WTC11 (cell line): ENCODE measurements at regions not wholly inside any gene's neighbourhood (a gene's known extent, or its start where the extent isn't known, plus 50 kb on each side); places are given as distances from the start of the nearest gene placed in this dataset.

Source experiments
- ATAC-seq: fragments of 200-7000 bp; cut with Tn5 transposase; 2 replicates; pipeline ENCODE4 v1.10.0; 2021; ENCODE audit warnings: mild to moderate bottlenecking, moderate library complexity
- CTCF ChIA-PET: fragments of 300-600 bp; sonication (Branson Sonifier 250); formaldehyde crosslinking; loops from one replicate; lab custom pipeline; 2021; ENCODE audit warnings: antibody characterized with exemption; lab: Charles Lee
- POLR2A ChIA-PET: fragments of 350-600 bp; sonication (Branson Sonifier 250); formaldehyde crosslinking; loops from one replicate; lab custom pipeline; 2021; ENCODE audit warnings: antibody characterized with exemption; lab: Charles Lee
- DNase-seq: peaks from one replicate; pipeline ENCODE4 v3.0.0; 2021; ENCODE audit warnings: low spot score
- H3K27ac Mint-ChIP-seq: 2 replicates; pipeline ENCODE4 v1.8.0; 2021; ENCODE audit warnings: mixed read lengths
- H3K27me3 Mint-ChIP-seq: 2 replicates; pipeline ENCODE4 v1.8.0; 2021; ENCODE audit warnings: low read depth, mild to moderate bottlenecking, moderate library complexity, mixed read lengths
- H3K36me3 Mint-ChIP-seq: 2 replicates; pipeline ENCODE4 v1.8.0; 2021; ENCODE audit warnings: mixed read lengths
- H3K4me1 Mint-ChIP-seq: 2 replicates; pipeline ENCODE4 v1.8.0; 2022; ENCODE audit warnings: mixed read lengths
- H3K4me3 Mint-ChIP-seq: 2 replicates; pipeline ENCODE4 v1.8.0; 2021; ENCODE audit warnings: mild to moderate bottlenecking, moderate library complexity, mixed read lengths
- H3K9me3 Mint-ChIP-seq: 2 replicates; pipeline ENCODE4 v1.8.0; 2021; ENCODE audit warnings: mixed read lengths
- ELF4 ChIP-seq: sonication (generic); formaldehyde crosslinking; IDR thresholded peaks from 2 replicates; pipeline ENCODE4 v1.8.1; 2022; ENCODE audit warnings: low read depth, mild to moderate bottlenecking, moderate library complexity, missing genetic modification reagents
- ETV6 ChIP-seq: sonication (generic); formaldehyde crosslinking; IDR thresholded peaks from 2 replicates; pipeline ENCODE4 v1.8.1; 2022; ENCODE audit warnings: mild to moderate bottlenecking, missing genetic modification reagents
- FOXK1 ChIP-seq: sonication (generic); formaldehyde crosslinking; IDR thresholded peaks from 2 replicates; pipeline ENCODE4 v1.8.0; 2022; ENCODE audit warnings: mild to moderate bottlenecking, moderate library complexity, missing genetic modification reagents
- GTF2I ChIP-seq: fragments of 250-450 bp; sonication (Bioruptor Pico); conservative IDR thresholded peaks from 2 replicates; pipeline ENCODE4 v1.4.0; 2021; ENCODE audit warnings: mild to moderate bottlenecking
- JAZF1 ChIP-seq: fragments of 250-450 bp; sonication (Bioruptor Pico); IDR thresholded peaks from 2 replicates; pipeline ENCODE4 v1.9.0; 2021; ENCODE audit warnings: moderate library complexity, mild to moderate bottlenecking, inconsistent platforms
- JUN ChIP-seq: sonication (generic); formaldehyde crosslinking; IDR thresholded peaks from 2 replicates; pipeline ENCODE4 v1.8.0; 2023; ENCODE audit warnings: mild to moderate bottlenecking, missing genetic modification reagents
- KAT7 ChIP-seq: sonication (generic); formaldehyde crosslinking; IDR thresholded peaks from 2 replicates; pipeline ENCODE4 v1.8.1; 2023; ENCODE audit warnings: missing genetic modification reagents, mild to moderate bottlenecking, borderline replicate concordance
- MYBL2 ChIP-seq: sonication (generic); formaldehyde crosslinking; IDR thresholded peaks from 2 replicates; pipeline ENCODE4 v1.8.1; 2023; ENCODE audit warnings: mild to moderate bottlenecking, moderate library complexity, missing genetic modification reagents
- NFE2L1 ChIP-seq: sonication (generic); formaldehyde crosslinking; IDR thresholded peaks from 2 replicates; pipeline ENCODE4 v1.8.1; 2023; ENCODE audit warnings: missing genetic modification reagents
- NFYB ChIP-seq: sonication (generic); formaldehyde crosslinking; conservative IDR thresholded peaks from 2 replicates; pipeline ENCODE4 v1.8.0; 2022; ENCODE audit warnings: low read depth, missing genetic modification reagents
- NR2C2 ChIP-seq: sonication (generic); formaldehyde crosslinking; IDR thresholded peaks from 2 replicates; pipeline ENCODE4 v1.8.0; 2022; ENCODE audit warnings: mild to moderate bottlenecking, missing genetic modification reagents
- OVOL2 ChIP-seq: fragments of 250-450 bp; sonication (Bioruptor Pico); IDR thresholded peaks from 2 replicates; pipeline ENCODE4 v1.9.0; 2021; ENCODE audit warnings: mild to moderate bottlenecking, borderline replicate concordance
- RORB ChIP-seq: fragments of 250-450 bp; sonication (Bioruptor Pico); IDR thresholded peaks from 2 replicates; pipeline ENCODE4 v1.9.0; 2021; ENCODE audit warnings: mild to moderate bottlenecking
- SMAD4 ChIP-seq: sonication (generic); formaldehyde crosslinking; IDR thresholded peaks from 2 replicates; pipeline ENCODE4 v1.8.0; 2022; ENCODE audit warnings: mild to moderate bottlenecking, missing genetic modification reagents
- TCF7 ChIP-seq: sonication (generic); formaldehyde crosslinking; IDR thresholded peaks from 2 replicates; pipeline ENCODE4 v1.8.0; 2022; ENCODE audit warnings: mild to moderate bottlenecking, low read depth, missing genetic modification reagents, moderate library complexity
- TP53 ChIP-seq: sonication (generic); formaldehyde crosslinking; IDR thresholded peaks from 2 replicates; pipeline ENCODE4 v1.8.1; 2023; ENCODE audit warnings: mild to moderate bottlenecking, missing genetic modification reagents
- ZBTB21 ChIP-seq: sonication (generic); formaldehyde crosslinking; IDR thresholded peaks from 2 replicates; pipeline ENCODE4 v1.8.1; 2023; ENCODE audit warnings: mild to moderate bottlenecking, missing genetic modification reagents, borderline replicate concordance
- ZNF416 ChIP-seq: fragments of 250-450 bp; sonication (Bioruptor Pico); IDR thresholded peaks from 2 replicates; pipeline ENCODE4 v1.9.0; 2021; ENCODE audit warnings: mild to moderate bottlenecking, inconsistent platforms
- ZNF671 ChIP-seq: fragments of 250-450 bp; sonication (Bioruptor Pico); IDR thresholded peaks from 2 replicates; pipeline ENCODE4 v1.8.0; 2021; ENCODE audit warnings: mild to moderate bottlenecking
- TF ChIP-seq, protein P1 (sequence below): sonication (generic); formaldehyde crosslinking; IDR thresholded peaks from 2 replicates; pipeline ENCODE4 v1.8.0; 2022; ENCODE audit warnings: missing genetic modification reagents
- TF ChIP-seq, protein P2 (sequence below): sonication (generic); formaldehyde crosslinking; IDR thresholded peaks from 2 replicates; pipeline ENCODE4 v1.8.0; 2022; ENCODE audit warnings: mild to moderate bottlenecking, missing genetic modification reagents
- TF ChIP-seq, protein P3 (sequence below): sonication (generic); formaldehyde crosslinking; IDR thresholded peaks from 2 replicates; pipeline ENCODE4 v1.8.0; 2023; ENCODE audit warnings: missing genetic modification reagents, mild to moderate bottlenecking, borderline replicate concordance
- TF ChIP-seq, protein P4 (sequence below): sonication (generic); formaldehyde crosslinking; IDR thresholded peaks from 2 replicates; pipeline ENCODE4 v1.8.1; 2023; ENCODE audit warnings: mild to moderate bottlenecking, missing genetic modification reagents, moderate library complexity
- TF ChIP-seq, protein P5 (sequence below): sonication (generic); formaldehyde crosslinking; IDR thresholded peaks from 2 replicates; pipeline ENCODE4 v1.8.1; 2022; ENCODE audit warnings: low read depth, mild to moderate bottlenecking, moderate library complexity, missing genetic modification reagents, borderline replicate concordance

DNA sequence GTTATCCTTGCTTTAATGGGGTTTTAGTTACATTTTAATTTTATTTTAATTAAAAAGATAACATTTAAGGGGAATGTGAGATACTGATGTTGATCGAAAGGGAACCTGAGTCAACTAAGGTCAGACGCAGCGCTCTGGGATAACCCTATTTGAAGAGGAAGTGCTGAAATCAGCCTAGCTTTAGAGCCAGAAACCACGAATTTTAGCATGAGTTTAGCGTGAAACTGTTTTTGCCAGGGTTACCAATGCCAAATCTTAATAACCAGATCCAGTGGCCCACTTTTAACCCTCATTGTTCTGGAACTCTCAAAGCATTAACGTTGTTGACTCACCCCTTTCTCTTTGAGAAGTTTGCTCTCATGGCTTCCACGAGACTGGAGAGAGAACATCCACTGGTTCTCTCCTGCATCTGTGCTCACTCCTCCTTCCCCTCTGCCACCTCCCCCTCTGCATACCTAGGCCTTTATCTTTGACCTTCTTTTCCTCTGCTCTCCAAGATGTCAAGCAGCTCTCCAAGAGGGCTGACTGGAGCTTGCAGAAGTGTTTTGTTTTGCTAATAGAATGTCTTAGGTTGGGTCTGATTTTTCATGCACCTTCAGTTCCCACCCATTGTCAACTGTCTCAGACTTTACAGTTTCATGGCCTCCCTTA, 198.3 kb upstream of the CELF2 start (continued):
- TF ChIP-seq, protein P1, sequence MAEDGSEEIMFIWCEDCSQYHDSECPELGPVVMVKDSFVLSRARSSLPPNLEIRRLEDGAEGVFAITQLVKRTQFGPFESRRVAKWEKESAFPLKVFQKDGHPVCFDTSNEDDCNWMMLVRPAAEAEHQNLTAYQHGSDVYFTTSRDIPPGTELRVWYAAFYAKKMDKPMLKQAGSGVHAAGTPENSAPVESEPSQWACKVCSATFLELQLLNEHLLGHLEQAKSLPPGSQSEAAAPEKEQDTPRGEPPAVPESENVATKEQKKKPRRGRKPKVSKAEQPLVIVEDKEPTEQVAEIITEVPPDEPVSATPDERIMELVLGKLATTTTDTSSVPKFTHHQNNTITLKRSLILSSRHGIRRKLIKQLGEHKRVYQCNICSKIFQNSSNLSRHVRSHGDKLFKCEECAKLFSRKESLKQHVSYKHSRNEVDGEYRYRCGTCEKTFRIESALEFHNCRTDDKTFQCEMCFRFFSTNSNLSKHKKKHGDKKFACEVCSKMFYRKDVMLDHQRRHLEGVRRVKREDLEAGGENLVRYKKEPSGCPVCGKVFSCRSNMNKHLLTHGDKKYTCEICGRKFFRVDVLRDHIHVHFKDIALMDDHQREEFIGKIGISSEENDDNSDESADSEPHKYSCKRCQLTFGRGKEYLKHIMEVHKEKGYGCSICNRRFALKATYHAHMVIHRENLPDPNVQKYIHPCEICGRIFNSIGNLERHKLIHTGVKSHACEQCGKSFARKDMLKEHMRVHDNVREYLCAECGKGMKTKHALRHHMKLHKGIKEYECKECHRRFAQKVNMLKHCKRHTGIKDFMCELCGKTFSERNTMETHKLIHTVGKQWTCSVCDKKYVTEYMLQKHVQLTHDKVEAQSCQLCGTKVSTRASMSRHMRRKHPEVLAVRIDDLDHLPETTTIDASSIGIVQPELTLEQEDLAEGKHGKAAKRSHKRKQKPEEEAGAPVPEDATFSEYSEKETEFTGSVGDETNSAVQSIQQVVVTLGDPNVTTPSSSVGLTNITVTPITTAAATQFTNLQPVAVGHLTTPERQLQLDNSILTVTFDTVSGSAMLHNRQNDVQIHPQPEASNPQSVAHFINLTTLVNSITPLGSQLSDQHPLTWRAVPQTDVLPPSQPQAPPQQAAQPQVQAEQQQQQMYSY (CRISPR knock-in tag) = no peak
- TF ChIP-seq ELF4 (no peak), RORB (CRISPR knock-in tag) (no peak), NFE2L1 (CRISPR knock-in tag) (no peak), GTF2I (CRISPR knock-in tag) (no peak), TP53 (no peak), JAZF1 (no peak), ETV6 (CRISPR knock-in tag) (no peak)
- TF ChIP-seq, protein P2, sequence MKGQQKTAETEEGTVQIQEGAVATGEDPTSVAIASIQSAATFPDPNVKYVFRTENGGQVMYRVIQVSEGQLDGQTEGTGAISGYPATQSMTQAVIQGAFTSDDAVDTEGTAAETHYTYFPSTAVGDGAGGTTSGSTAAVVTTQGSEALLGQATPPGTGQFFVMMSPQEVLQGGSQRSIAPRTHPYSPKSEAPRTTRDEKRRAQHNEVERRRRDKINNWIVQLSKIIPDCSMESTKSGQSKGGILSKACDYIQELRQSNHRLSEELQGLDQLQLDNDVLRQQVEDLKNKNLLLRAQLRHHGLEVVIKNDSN = no peak

DNA sequence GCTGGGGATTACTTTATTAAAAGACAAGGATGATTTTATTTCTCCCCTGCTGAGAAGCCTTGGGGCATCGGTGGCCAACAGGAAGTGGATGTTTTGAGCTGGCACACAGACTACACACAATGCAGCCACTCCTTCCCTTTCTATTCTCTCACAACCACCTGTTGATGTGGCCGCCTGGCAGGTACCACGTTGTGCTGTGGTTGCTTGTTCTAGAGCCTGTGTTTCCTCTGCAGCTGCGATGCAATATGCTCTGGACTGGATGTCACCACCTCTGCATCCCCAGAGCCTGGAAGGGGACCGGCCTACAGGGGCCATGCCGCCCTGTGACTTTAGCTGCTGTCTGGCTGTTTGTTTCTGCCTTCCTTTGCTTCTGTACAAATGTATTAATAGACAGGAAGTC, 195.7 kb upstream of the CELF2 start:
- ATAC-seq = no peak
- Mint-ChIP-seq H3K4me1 (peaks cover 12% of the 10 kb centered on the region), H3K27ac (no peak overlapping the region), H3K9me3 (peaks cover 25% of the 10 kb centered on the region)
- TF ChIP-seq KAT7 (CRISPR knock-in tag) (no peak), NFYB (CRISPR knock-in tag) (no peak), ZNF671 (CRISPR knock-in tag) (no peak), MYBL2 (CRISPR knock-in tag) (no peak), ZNF416 (CRISPR knock-in tag) (no peak), SMAD4 (no peak), JUN (CRISPR knock-in tag) (no peak), ZBTB21 (CRISPR knock-in tag) (no peak), TCF7 (no peak), OVOL2 (CRISPR knock-in tag) (no peak), NR2C2 (CRISPR knock-in tag) (no peak), FOXK1 (no peak)
- TF ChIP-seq, protein P3, sequence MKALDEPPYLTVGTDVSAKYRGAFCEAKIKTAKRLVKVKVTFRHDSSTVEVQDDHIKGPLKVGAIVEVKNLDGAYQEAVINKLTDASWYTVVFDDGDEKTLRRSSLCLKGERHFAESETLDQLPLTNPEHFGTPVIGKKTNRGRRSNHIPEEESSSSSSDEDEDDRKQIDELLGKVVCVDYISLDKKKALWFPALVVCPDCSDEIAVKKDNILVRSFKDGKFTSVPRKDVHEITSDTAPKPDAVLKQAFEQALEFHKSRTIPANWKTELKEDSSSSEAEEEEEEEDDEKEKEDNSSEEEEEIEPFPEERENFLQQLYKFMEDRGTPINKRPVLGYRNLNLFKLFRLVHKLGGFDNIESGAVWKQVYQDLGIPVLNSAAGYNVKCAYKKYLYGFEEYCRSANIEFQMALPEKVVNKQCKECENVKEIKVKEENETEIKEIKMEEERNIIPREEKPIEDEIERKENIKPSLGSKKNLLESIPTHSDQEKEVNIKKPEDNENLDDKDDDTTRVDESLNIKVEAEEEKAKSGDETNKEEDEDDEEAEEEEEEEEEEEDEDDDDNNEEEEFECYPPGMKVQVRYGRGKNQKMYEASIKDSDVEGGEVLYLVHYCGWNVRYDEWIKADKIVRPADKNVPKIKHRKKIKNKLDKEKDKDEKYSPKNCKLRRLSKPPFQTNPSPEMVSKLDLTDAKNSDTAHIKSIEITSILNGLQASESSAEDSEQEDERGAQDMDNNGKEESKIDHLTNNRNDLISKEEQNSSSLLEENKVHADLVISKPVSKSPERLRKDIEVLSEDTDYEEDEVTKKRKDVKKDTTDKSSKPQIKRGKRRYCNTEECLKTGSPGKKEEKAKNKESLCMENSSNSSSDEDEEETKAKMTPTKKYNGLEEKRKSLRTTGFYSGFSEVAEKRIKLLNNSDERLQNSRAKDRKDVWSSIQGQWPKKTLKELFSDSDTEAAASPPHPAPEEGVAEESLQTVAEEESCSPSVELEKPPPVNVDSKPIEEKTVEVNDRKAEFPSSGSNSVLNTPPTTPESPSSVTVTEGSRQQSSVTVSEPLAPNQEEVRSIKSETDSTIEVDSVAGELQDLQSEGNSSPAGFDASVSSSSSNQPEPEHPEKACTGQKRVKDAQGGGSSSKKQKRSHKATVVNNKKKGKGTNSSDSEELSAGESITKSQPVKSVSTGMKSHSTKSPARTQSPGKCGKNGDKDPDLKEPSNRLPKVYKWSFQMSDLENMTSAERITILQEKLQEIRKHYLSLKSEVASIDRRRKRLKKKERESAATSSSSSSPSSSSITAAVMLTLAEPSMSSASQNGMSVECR = no peak
- TF ChIP-seq, protein P4, sequence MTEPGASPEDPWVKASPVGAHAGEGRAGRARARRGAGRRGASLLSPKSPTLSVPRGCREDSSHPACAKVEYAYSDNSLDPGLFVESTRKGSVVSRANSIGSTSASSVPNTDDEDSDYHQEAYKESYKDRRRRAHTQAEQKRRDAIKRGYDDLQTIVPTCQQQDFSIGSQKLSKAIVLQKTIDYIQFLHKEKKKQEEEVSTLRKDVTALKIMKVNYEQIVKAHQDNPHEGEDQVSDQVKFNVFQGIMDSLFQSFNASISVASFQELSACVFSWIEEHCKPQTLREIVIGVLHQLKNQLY = no peak
- TF ChIP-seq, protein P5, sequence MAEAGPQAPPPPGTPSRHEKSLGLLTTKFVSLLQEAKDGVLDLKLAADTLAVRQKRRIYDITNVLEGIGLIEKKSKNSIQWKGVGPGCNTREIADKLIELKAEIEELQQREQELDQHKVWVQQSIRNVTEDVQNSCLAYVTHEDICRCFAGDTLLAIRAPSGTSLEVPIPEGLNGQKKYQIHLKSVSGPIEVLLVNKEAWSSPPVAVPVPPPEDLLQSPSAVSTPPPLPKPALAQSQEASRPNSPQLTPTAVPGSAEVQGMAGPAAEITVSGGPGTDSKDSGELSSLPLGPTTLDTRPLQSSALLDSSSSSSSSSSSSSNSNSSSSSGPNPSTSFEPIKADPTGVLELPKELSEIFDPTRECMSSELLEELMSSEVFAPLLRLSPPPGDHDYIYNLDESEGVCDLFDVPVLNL (CRISPR knock-in tag) = no peak
- TF ChIP-seq, all 79 proteins: peak for 0
- no peak for DNase-seq
- ChIA-PET CTCF (no interaction called here), POLR2A (no interaction called here)
- H3K4me3 Mint-ChIP-seq = no peak overlapping the region
- H3K36me3 Mint-ChIP-seq = peaks cover 14% of the 10 kb centered on the region
- H3K27me3 Mint-ChIP-seq = no peaks in the 10 kb centered on the region
